ENCODE measurements at regions not wholly inside any gene's neighbourhood (a gene's known extent, or its start where the extent isn't known, plus 50 kb on each side); places are given as distances from the start of the nearest gene placed in this dataset.

GRCh38 chr4:112840619-112841018 lies 203.7 kb downstream of the LARP7 start:
- Mint-ChIP-seq H3K4me3 (no peak overlapping the region), H3K27ac (no peak overlapping the region), H3K4me1 (no peaks in the 10 kb centered on the region), H3K9me3 (peaks cover 3% of the 10 kb centered on the region), H3K27me3 (peaks cover 7% of the 10 kb centered on the region), H3K36me3 (no peaks in the 10 kb centered on the region)
- POLR2A ChIA-PET: no interaction called here
- ATAC-seq (ENCODE audit: low read depth) (no peak), DNase-seq (no peak)

- no peak overlapping the region for H3K4me3 Mint-ChIP-seq
- DNase-seq: no peak
- no peaks in the 10 kb centered on the region for H3K9me3 Mint-ChIP-seq
- no peaks in the 10 kb centered on the region for H3K36me3 Mint-ChIP-seq
- H3K27ac Mint-ChIP-seq: no peak overlapping the region
- ATAC-seq (ENCODE audit: low read depth): no peak
- H3K4me1 Mint-ChIP-seq: peaks cover 5% of the 10 kb centered on the region
- peaks cover 7% of the 10 kb centered on the region for H3K27me3 Mint-ChIP-seq
- POLR2A ChIA-PET: no interaction called here
Observed at GRCh38 chr4:112842513-112842912, 205.6 kb downstream of the LARP7 start.

GRCh38 chr4:112845386-112845785 lies 204.1 kb upstream of the ANK2 start:
- POLR2A ChIA-PET: no interaction called here
- no peak overlapping the region for H3K27ac Mint-ChIP-seq
- DNase-seq: no peak

GRCh38 chr4:112847045-112847444 lies 202.4 kb upstream of the ANK2 start:
- Mint-ChIP-seq H3K36me3 (no peaks in the 10 kb centered on the region), H3K27me3 (peaks cover 12% of the 10 kb centered on the region), H3K4me3 (no peak overlapping the region), H3K27ac (no peak overlapping the region), H3K9me3 (peaks cover 2% of the 10 kb centered on the region), H3K4me1 (peaks cover 5% of the 10 kb centered on the region)
- POLR2A ChIA-PET: no interaction called here
- ATAC-seq (ENCODE audit: low read depth) (no peak), DNase-seq (no peak)

More at GRCh38 chr4:112845386-112845785, 204.1 kb upstream of the ANK2 start:
- Mint-ChIP-seq H3K4me3 (no peak overlapping the region), H3K36me3 (no peaks in the 10 kb centered on the region), H3K4me1 (peaks cover 5% of the 10 kb centered on the region), H3K27me3 (peaks cover 12% of the 10 kb centered on the region), H3K9me3 (no peaks in the 10 kb centered on the region)
- no peak for ATAC-seq (ENCODE audit: low read depth)

GRCh38 chr4:112847781-112848180 lies 201.7 kb upstream of the ANK2 start:
- Mint-ChIP-seq H3K36me3 (no peaks in the 10 kb centered on the region), H3K4me1 (peaks cover 5% of the 10 kb centered on the region), H3K4me3 (no peak overlapping the region), H3K27me3 (peaks cover 12% of the 10 kb centered on the region), H3K9me3 (peaks cover 2% of the 10 kb centered on the region), H3K27ac (no peak overlapping the region)
- ATAC-seq (ENCODE audit: low read depth) (no peak), DNase-seq (no peak)
- POLR2A ChIA-PET: no interaction called here

DNA sequence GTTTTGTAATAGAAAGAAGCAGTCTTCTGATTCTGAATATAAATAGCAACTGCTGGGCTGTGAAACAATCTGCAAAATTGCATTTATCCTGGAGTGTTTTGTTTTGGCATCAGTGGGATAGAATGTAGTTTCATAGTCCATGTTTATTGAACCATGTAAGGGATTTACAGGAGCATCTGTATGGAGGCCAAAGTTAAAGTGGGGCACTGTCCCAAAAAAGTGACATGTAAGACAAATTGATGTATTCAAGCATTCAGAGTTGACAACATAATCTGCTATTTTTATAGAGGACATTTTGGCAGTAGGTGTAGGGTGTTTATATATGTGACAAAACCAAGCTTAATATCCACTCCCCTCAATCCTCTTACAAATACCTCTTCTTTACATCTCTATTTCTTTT lies 200.5 kb upstream of the ANK2 start:
- ATAC-seq (ENCODE audit: low read depth) (no peak), DNase-seq (no peak)
- Mint-ChIP-seq H3K36me3 (no peaks in the 10 kb centered on the region), H3K9me3 (peaks cover 2% of the 10 kb centered on the region), H3K27ac (no peak overlapping the region), H3K4me1 (peaks cover 5% of the 10 kb centered on the region), H3K27me3 (peaks cover 12% of the 10 kb centered on the region), H3K4me3 (no peak overlapping the region)
- POLR2A ChIA-PET: no interaction called here

GRCh38 chr4:112852601-112853000 lies 196.9 kb upstream of the ANK2 start:
- ATAC-seq (ENCODE audit: low read depth): no peak
- H3K36me3 Mint-ChIP-seq: no peaks in the 10 kb centered on the region

DNA sequence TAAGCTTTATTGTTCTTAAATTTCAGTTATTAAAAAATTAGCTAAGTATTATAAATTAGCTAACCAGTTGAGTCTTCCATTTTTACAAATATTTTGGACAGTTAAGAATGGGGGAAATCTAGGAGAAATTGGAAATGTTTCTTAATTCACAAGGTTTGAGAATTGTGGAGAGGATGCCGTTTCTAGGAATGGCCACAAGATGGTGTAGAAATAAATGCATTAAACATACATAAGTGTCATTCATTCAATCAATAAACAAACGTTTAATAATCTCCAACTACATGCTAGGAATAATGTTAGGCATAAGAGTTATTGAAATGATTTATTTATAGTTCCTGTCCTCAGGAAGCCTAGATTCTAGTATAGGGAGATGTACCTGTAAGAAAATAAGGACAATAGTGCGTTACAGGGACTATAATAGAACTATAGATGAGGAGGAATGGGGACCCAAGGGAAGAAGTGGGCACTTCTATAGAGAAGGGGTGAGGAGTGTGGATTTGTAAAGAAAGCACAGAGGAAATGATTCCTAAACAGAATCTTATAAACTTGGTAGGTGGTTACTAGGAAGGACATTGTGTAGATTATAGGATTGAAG lies 195.7 kb upstream of the ANK2 start:
- no peaks in the 10 kb centered on the region for H3K4me1 Mint-ChIP-seq
- H3K36me3 Mint-ChIP-seq: no peaks in the 10 kb centered on the region
- peaks cover 7% of the 10 kb centered on the region for H3K27me3 Mint-ChIP-seq
- DNase-seq: no peak
- ATAC-seq (ENCODE audit: low read depth): no peak
- H3K27ac Mint-ChIP-seq: no peak overlapping the region
- H3K9me3 Mint-ChIP-seq: peaks cover 2% of the 10 kb centered on the region
- no peak overlapping the region for H3K4me3 Mint-ChIP-seq
- POLR2A ChIA-PET: no interaction called here

More at GRCh38 chr4:112852601-112853000, 196.9 kb upstream of the ANK2 start:
- Mint-ChIP-seq H3K9me3 (peaks cover 2% of the 10 kb centered on the region), H3K27ac (no peak overlapping the region), H3K27me3 (peaks cover 7% of the 10 kb centered on the region), H3K4me3 (no peak overlapping the region), H3K4me1 (no peaks in the 10 kb centered on the region)
- POLR2A ChIA-PET: no interaction called here
- DNase-seq: no peak

DNA sequence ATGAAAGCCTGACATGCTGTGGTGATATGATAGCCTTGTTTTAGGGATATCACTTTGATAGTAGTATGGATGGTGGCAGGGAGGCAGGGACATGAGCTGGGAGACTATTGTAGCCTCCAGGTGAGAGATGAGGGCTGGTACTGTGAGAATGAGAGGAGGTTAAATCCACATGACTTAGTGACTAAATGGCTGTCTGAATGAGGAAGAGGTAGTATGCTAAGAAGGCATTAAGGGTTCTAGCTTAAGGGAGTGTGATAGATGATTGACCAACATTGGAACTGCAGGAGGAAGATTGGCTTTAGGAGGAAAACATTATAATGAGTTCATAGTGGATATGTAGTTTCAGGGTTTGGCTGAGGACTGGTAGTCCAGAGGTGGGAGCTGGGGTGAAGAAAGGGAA lies 195.0 kb upstream of the ANK2 start:
- H3K4me1 Mint-ChIP-seq: no peaks in the 10 kb centered on the region
- peaks cover 1% of the 10 kb centered on the region for H3K27me3 Mint-ChIP-seq
- H3K36me3 Mint-ChIP-seq: no peaks in the 10 kb centered on the region
- POLR2A ChIA-PET: no interaction called here
- H3K9me3 Mint-ChIP-seq: peaks cover 2% of the 10 kb centered on the region
- no peak overlapping the region for H3K4me3 Mint-ChIP-seq
- ATAC-seq (ENCODE audit: low read depth) (no peak), DNase-seq (no peak)
- no peak overlapping the region for H3K27ac Mint-ChIP-seq

DNA sequence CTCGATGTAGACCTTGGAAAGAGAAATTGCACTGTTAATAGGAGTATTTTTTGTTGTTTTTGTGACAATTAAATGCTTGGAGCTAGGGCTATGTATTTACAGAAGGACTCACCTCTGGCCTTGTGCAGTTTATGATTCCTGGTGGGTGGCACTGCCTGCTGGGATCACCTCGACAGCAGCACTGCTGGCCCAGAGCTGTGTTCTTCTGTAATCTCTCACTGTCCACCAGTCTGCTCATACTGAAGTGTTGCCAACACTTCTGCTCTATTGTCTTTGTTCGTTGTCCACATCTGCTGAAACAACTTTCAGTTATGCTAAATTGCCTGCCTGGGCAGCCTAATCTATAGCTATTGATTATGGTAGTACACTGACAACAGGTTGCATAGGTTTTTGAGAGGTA lies 194.4 kb upstream of the ANK2 start:
- H3K27me3 Mint-ChIP-seq: peaks cover 1% of the 10 kb centered on the region
- H3K27ac Mint-ChIP-seq: no peak overlapping the region
- DNase-seq (no peak), ATAC-seq (ENCODE audit: low read depth) (no peak)
- H3K36me3 Mint-ChIP-seq: no peaks in the 10 kb centered on the region
- POLR2A ChIA-PET: no interaction called here
- no peak overlapping the region for H3K4me3 Mint-ChIP-seq
- no peaks in the 10 kb centered on the region for H3K4me1 Mint-ChIP-seq
- peaks cover 2% of the 10 kb centered on the region for H3K9me3 Mint-ChIP-seq

GRCh38 chr4:112857461-112857860 lies 192.0 kb upstream of the ANK2 start:
- ATAC-seq (ENCODE audit: low read depth): no peak
- H3K36me3 Mint-ChIP-seq: no peaks in the 10 kb centered on the region
- H3K27me3 Mint-ChIP-seq: peaks cover 1% of the 10 kb centered on the region
- no peaks in the 10 kb centered on the region for H3K4me1 Mint-ChIP-seq
- no peak overlapping the region for H3K4me3 Mint-ChIP-seq
- H3K9me3 Mint-ChIP-seq: no peaks in the 10 kb centered on the region
- POLR2A ChIA-PET: no interaction called here
- H3K27ac Mint-ChIP-seq: no peak overlapping the region
- no peak for DNase-seq

DNA sequence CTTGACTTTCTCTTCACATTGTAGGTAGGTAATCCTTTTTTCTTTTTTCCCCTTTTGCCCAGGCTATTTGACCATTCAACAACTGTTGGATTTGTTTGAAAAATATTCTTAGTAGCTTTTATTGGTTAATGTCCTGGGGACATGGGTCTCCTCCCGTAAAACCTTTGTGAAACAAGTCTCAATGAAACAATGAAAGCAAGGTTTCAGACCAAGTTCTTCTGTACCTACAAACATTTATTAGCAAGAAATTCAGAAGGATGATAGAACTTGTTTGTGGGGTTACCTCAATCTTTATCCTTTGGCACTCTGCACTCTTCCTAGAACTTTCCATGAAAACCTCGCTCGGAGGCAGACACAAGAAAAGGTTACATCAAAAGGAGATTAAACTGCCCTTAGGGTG lies 190.7 kb upstream of the ANK2 start:
- POLR2A ChIA-PET: no interaction called here
- no peaks in the 10 kb centered on the region for H3K36me3 Mint-ChIP-seq
- peaks cover 1% of the 10 kb centered on the region for H3K27me3 Mint-ChIP-seq
- DNase-seq (no peak), ATAC-seq (ENCODE audit: low read depth) (no peak)
- no peak overlapping the region for H3K27ac Mint-ChIP-seq
- no peaks in the 10 kb centered on the region for H3K9me3 Mint-ChIP-seq
- H3K4me1 Mint-ChIP-seq: no peaks in the 10 kb centered on the region
- H3K4me3 Mint-ChIP-seq: no peak overlapping the region

DNA sequence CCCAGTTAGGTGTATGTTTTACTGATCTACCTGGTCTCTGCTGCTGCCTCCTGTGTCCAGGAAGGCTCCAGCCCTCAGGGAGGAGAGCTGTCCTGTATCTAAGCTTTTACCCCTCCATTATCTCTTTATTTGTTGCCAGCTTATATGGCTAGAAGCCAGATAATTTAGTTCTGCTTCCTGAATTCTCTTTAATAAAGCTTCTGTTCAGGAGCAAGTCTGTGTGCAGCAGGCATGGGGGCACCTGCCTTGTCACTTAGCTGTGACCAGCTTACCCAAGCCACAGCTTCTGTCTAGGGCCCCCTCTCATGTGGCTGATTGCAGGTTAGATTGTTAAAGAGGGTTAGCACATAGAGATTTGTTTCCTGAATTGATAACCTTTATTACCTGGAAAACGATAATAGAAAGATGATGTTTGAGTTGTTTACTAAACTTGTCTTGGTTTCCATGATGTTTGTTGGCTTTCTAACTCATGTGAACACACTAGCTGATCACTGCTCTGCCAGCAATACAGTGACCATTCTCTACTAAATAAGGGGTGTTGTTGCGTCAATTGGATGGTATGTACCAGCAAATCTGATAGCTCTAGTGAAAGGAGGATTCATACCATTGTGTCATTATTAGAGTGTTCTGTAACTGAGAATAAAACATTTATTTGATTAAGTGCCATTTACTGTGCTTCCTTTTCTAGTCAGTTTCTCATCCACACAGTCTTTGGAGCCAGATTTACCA lies 189.8 kb upstream of the ANK2 start:
- Mint-ChIP-seq H3K36me3 (no peaks in the 10 kb centered on the region), H3K4me3 (no peak overlapping the region), H3K4me1 (no peaks in the 10 kb centered on the region), H3K9me3 (no peaks in the 10 kb centered on the region), H3K27ac (no peak overlapping the region), H3K27me3 (peaks cover 1% of the 10 kb centered on the region)
- POLR2A ChIA-PET: no interaction called here
- ATAC-seq (ENCODE audit: low read depth) (no peak), DNase-seq (no peak)

- H3K36me3 Mint-ChIP-seq: no peaks in the 10 kb centered on the region
- H3K27me3 Mint-ChIP-seq: no peaks in the 10 kb centered on the region
- ATAC-seq (ENCODE audit: low read depth) (no peak), DNase-seq (no peak)
- no peaks in the 10 kb centered on the region for H3K9me3 Mint-ChIP-seq
- H3K4me1 Mint-ChIP-seq: no peaks in the 10 kb centered on the region
- H3K4me3 Mint-ChIP-seq: no peak overlapping the region
- no peak overlapping the region for H3K27ac Mint-ChIP-seq
- POLR2A ChIA-PET: no interaction called here
Observed at GRCh38 chr4:112860830-112861690, 188.4 kb upstream of the ANK2 start.
